ENCODE measurements at regions not wholly inside any gene's neighbourhood (a gene's known extent, or its start where the extent isn't known, plus 50 kb on each side); places are given as distances from the start of the nearest gene placed in this dataset.
A peak's percentile ranks its signal among the peaks of the same experiment; 100 is the strongest.

DNA sequence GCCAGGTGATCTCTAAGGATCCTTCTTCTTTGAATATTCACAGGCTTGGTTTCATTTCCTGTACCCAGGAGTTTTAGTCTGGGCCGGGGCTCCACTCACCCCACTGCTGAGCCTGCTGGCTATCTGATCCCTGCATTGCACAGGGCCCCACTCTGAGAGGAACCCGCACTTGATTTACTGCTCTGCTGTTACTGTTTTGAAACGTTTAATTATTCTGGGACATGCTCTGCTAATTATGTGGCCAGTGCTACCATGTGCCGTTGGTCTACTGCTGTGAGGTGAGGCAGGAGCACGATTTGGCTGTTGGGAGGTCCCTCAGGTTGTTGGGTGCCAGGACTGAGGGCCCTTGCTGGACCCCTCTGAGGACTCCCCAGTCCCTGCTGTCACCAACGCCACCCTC is 108.7 kb upstream of the SIRPA start:
- DNase-seq = no peak

- no peak for DNase-seq
Measured at GRCh38 chr20:1784586-1784985, 110.6 kb upstream of the SIRPA start.

- DNase-seq = no peak
Measured at GRCh38 chr20:1783245-1783644, 112.0 kb upstream of the SIRPA start.

DNA sequence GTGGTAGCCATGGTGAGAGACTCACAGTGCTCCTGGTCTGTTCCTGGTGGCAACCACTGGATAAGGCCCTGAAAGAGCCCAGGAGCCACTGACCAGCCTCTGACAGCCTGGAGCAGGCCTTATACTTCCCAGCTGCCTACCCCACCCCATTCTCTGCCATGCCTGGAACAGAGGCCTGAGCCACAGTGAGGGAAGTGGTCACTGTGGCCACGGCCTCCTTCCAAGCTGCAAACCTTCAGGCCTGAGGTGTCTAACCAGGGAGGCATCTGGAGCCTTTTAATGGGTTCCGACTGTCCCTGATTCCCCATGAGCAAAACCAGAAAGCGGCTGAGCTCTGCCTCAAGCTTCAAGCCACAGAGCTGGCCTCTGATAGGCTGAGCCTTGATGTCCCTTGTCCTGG is 113.0 kb upstream of the SIRPA start:
- no peak for DNase-seq

DNA sequence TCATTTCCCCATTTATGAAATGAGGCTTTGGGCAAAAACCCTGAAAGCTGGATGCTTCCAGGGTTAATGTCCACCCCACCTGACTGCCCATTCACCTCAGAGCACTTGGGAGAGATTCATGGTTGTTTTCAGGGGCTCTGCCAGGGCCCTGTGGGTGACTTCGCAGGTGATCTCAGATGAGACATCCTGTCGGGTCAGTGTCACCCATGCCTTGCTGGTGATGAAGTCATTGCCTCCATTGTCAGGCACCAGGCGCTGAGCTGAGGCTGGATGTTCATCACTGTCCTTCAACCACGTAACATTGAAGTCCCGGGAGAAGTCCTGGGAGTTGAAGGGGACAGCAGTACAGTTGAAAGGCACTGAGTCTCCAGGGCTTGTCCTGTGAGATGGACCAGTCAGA is 115.6 kb upstream of the SIRPA start:
- DNase-seq = no peak

DNA sequence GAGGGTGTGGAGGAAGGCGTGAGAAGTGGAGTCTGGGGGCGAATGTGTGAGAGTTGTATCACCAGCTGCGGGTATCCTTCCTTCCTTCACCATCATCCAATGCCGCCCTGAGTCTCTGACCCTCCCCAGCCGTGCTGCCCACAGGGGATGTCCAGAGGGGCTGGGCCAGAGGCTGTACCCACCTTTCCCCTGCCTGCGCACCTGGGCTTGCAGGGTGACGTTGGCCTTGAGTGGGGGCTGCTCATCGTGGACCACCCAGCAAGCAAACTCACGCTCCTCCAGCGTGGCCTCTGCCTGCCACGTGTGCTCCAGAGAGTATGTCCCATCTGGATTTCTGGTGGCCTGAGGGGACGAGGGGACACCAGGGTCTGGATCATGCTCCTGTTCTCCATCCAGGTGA is 116.9 kb upstream of the SIRPA start:
- DNase-seq = no peak

- DNase-seq = no peak
Measured at GRCh38 chr20:1777476-1777820, 117.8 kb upstream of the SIRPA start.

GRCh38 chr20:1776681-1777475 is 118.3 kb upstream of the SIRPA start:
- peak; percentile 66 for DNase-seq

GRCh38 chr20:1775117-1775516 is 117.5 kb upstream of the SIRPG start:
- DNase-seq = no peak

GRCh38 chr20:1774479-1774878 is 116.9 kb upstream of the SIRPG start:
- no peak for DNase-seq

- DNase-seq = no peak
Measured at GRCh38 chr20:1773816-1774215, 116.2 kb upstream of the SIRPG start.

DNA sequence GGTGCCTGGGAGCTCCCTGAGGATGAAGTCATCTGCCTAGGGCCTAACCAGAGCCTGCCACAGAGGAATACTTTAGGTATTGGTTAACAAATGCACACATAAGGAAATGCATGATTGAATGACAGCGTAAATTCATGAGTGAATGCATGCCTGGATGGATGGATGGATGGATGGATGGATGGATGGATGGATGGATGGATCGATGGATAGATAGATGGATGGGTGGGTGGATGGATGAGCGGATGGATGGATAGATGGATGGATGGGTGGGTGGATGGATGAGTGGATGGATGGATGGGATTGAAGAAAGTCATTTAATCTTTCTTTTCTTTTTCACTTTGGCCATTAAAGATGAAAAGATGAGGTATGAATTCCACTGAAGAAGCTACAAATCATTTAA is 111.9 kb upstream of the SIRPG start:
- DNase-seq = no peak

DNA sequence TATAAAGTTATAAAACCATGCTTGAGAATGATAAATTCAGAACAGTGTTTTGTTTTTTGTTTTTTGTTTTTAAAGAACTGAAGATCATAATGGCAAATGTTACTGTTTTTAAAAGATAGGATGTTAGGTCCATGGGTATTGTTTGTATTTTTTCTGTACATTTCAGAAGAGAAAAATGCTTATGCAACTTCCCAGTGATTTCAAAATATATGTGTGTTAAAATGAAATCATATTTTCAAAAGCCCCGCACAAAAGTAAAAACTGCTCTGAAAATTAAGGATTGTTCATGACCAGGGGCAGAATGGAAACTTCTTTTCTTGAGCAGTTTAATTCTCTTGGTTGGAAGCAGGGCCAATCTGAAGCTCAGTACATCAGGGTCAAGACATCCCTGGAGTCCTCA is 109.2 kb upstream of the SIRPG start:
- DNase-seq = no peak

DNA sequence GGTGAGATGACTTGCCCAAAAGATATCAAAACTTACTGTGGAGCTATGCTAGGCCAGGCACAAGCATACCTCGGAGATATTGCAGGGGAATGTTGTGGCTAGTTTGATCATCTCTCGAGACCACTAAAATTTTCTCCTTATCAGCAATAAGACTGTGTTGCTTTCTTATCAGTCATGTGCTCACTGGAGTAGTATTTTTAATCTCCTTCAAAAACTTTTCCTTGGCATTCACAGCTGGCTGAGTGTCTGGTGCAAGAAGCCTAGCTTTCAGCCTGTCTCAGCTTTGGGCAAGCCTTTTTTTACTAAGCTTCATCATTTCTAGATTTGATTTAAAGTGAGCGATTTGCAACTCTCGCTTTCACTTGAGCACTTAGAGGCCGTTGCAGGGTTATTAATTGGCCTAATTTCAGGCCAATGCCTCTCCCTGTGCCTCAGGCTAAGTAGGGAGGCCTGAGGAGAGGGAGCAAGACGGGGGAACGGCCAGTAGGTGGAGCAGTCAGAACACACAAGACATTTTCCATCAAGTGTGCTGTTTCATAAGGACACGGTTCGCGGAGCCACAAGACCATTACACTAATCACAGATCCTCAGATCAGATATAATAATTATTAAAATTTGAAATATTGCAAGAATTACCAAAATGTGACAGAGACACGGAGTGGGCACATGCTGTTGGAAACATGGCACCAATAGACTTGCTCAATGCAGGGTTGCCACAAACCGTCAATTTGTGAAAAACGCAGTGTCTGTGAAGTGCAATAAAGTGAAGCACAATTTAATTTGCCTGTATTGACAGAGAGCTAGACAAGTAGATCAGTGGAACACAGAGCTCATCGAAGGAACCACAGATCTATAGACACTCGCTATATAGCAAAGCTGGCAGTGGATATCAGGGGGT is 106.8 kb upstream of the SIRPG start:
- DNase-seq = peak; percentile 60

GRCh38 chr20:1761598-1761997 is 104.0 kb upstream of the SIRPG start:
- no peak for DNase-seq

DNA sequence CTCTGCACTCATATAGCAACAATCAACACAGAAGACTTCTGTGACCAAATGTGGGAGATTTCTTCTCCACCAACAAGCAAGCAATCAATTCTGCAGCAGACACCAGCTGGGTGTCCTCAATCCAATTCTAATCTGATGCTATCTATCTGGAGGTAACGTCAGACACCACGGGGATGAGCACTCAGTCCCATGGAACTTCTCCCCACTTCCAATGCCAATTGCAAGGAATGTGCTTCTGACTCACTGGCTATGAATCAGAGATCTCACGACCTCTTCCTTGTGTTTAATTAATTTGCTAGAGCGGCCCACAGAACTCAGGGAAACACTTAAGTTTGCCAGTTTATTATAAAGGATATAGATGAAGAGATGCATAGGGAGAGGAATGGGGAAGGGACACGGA is 103.5 kb upstream of the SIRPG start:
- DNase-seq = no peak

DNA sequence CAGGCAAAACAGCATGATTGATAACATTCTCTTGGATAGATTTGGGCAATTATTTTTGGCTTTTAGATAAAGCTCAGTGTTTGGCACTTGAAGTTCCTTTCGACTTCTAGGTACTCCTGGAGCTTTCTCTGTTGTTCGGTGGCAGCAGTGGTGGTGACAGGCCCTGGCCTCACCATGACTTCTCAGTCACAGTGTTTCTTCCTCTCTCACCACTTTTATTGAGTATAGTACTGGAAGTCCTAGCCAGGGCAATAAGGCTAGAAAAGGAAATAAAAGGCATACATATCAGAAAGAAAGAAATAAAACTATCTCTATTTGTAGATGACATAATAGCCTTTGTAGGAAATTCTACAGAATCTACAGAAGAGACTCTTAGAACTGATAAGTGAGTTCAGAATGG is 101.2 kb upstream of the SIRPG start:
- DNase-seq = no peak

DNA sequence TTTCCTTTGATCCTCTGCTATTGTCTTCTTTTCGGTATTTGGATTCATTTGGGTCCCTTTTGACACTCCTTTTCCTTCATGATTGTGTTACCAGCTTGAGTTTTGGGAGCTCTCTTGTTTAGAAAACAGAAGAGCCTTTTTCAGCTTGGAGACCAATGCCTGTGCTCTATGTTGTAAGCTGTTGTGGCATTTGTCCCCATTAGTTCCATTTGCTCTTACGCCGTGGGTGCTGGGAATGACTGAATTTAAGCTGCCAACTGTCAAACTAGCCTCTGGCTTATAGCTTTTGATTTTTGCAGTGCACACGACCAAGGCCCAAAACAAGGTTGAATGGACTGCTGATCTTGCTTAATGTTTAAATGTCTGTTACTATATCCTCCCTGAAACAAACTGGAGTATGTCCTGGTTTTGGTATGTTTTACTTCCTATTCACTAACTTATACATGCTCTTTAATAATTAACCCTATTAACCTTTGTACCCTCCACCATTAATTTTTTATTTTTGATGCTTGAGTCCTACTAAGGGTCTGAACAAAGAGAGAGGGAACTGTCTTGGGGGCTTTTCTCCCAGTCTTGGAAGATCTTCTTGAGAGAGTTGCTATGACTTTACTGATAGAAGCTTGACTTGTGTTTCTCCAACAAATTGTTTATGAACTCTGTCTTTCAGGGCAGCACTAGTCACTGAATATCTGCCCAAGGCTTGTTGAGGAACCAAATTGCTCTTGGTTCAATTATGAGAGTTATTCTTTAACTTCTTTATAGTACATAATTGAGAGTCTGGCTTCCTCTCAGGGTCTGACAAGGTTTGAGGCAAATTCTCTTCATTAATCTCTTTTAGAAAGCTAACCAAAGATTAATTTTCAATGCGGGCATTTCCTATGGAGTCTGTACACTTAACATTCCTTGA is 100.3 kb upstream of the SIRPG start:
- no peak for DNase-seq

DNA sequence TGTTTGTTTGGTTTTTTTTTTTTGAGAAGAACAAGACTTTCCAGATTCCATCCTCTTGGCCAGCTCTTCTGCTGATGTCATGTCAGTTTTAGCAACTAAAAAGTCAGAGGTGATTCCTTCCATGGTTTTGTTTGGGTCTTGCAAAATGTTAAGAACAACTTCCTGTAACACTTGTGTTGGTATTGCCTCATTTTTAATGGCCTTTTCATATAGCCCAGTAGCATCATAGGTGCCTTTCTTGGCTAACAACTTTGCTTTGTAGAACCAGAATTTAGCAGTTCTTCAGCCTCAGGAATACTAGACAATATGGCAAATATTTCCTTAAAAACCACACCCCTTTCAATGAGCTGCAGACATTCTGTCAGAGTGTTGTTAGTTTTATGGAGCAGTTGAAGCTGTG is 99.5 kb upstream of the SIRPG start:
- DNase-seq = no peak

DNA sequence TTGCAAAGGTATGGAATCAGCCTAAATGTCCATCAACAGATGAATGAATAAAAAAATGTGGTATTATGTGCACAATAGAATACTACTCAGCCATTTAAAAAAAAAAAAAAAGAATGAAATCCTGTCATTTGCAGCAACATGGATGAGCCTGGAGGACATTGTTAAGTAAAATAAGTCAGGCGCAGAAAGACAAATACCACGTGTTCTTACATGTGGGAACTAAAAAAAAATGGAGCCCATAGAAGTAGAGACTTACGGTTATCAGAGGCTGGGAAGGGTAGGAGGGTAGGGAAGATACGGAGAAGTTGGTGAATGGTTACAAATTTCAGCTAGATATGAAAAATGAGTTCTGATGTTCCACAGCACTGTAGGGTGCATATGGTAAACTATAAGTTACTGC is 97.2 kb upstream of the SIRPG start:
- no peak for DNase-seq

- DNase-seq = no peak
Measured at GRCh38 chr20:1754306-1754705, 96.7 kb upstream of the SIRPG start.

- DNase-seq = no peak
Measured at GRCh38 chr20:1752045-1752444, 94.5 kb upstream of the SIRPG start.

DNA sequence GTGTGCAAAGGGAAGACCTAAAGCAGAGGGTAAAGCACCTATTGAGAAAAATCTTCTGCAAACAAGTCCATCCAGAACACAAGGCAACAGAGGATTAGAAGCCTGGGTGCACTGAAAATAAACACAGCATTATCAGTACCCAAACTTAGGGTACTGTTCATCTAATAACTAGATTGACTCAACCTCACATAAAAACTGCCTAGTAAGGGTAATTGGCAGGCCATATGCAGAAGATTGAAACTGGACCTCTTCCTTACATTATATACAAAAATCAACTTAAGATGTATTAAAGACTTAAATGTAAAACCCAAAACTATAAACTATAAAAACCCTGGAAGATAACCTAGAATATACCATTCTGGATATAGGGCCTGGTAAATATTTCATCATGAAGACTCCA is 91.2 kb upstream of the SIRPG start:
- DNase-seq = no peak

Measured in NCI-H1092 (cell line).